T-helper 1 cell treated with Interleukin-12 subunit alpha and Interleukin-12 subunit beta and Interleukin-4 antibody, amounts not matched to agents 30 ng/mL and 1 ng/mL, for 36 hours (primary cell): ENCODE measurements at regions not wholly inside any gene's neighbourhood (a gene's known extent, or its start where the extent isn't known, plus 50 kb on each side); places are given as distances from the start of the nearest gene placed in this dataset.
"Not testable (repeated sequence)": the region's sequence is repeated elsewhere in the genome, so short reads cannot be mapped to it uniquely, and the experiment has no call there.

ENCODE experiments used
- intact Hi-C: fragments of 100-400 bp; cut with micrococcal nuclease; formaldehyde crosslinking; loops from one replicate; pipeline ENCODE4 v1.15.1; 2024

- intact Hi-C loops: no loop called here
These were observed 433.6 kb upstream of the DPH6 start for GRCh38 chr15:35979608-35980007.

GRCh38 chr15:35980719-35981118, 434.8 kb upstream of the DPH6 start:
- intact Hi-C loops: no loop called here

GRCh38 chr15:35986191-35986721, 440.3 kb upstream of the DPH6 start:
- intact Hi-C loops: no loop called here

GRCh38 chr15:35987056-35987455, 441.1 kb upstream of the DPH6 start:
- intact Hi-C loops: no loop called here

GRCh38 chr15:35991386-35991785, 445.4 kb upstream of the DPH6 start:
- intact Hi-C loops: no loop called here

GRCh38 chr15:35992791-35993190, 446.8 kb upstream of the DPH6 start:
- intact Hi-C loops: no loop called here

GRCh38 chr15:35993196-35993595, 447.2 kb upstream of the DPH6 start:
- intact Hi-C loops: no loop called here

GRCh38 chr15:35994876-35995275, 448.9 kb upstream of the DPH6 start:
- intact Hi-C loops: no loop called here

- intact Hi-C loops: no loop called here
These were observed 453.0 kb upstream of the DPH6 start for GRCh38 chr15:35998663-35999602.

GRCh38 chr15:36004891-36005490, 459.0 kb upstream of the DPH6 start:
- intact Hi-C loops: no loop called here

- intact Hi-C loops: no loop called here
These were observed 459.6 kb upstream of the DPH6 start for GRCh38 chr15:36005542-36005941.

GRCh38 chr15:36007699-36008098, 461.7 kb upstream of the DPH6 start:
- intact Hi-C loops: no loop called here

GRCh38 chr15:36008719-36009118, 462.8 kb upstream of the DPH6 start:
- intact Hi-C loops: no loop called here

GRCh38 chr15:36024031-36024688, 478.2 kb upstream of the DPH6 start:
- intact Hi-C loops: no loop called here

- intact Hi-C loops: no loop called here
These were observed 480.8 kb upstream of the DPH6 start for GRCh38 chr15:36026627-36027283.

GRCh38 chr15:36029606-36030210, 483.7 kb upstream of the DPH6 start:
- intact Hi-C loops: no loop called here

- intact Hi-C loops: no loop called here
These were observed 494.1 kb upstream of the DPH6 start for GRCh38 chr15:36039996-36040572.

- intact Hi-C loops: not testable (repeated sequence)
These were observed 501.2 kb upstream of the DPH6 start for GRCh38 chr15:36047018-36047716.

- intact Hi-C loops: no loop called here
These were observed 504.9 kb upstream of the DPH6 start for GRCh38 chr15:36050899-36051298.

- intact Hi-C loops: not testable (repeated sequence)
These were observed 506.7 kb upstream of the DPH6 start for GRCh38 chr15:36052641-36053040.
